BJ (cell line): ENCODE measurements at regions not wholly inside any gene's neighbourhood (a gene's known extent, or its start where the extent isn't known, plus 50 kb on each side); places are given as distances from the start of the nearest gene placed in this dataset.

Source experiments
- CTCF ChIA-PET: fragments of 350-600 bp; formaldehyde crosslinking; extraction: SDS; loops from one replicate; lab custom pipeline; 2021; ENCODE audit warnings: antibody characterized with exemption, inconsistent platforms; lab: Yijun Ruan, JAX
- POLR2A ChIA-PET: fragments of 300-600 bp; sonication (Branson Sonifier 250); formaldehyde crosslinking; extraction: SDS; loops from one replicate; lab custom pipeline; 2021; ENCODE audit warnings: antibody characterized with exemption; lab: Charles Lee
- DNase-seq: peaks from one replicate; pipeline ENCODE4 v3.0.0-alpha.2; 2011; ENCODE audit warnings: low read depth
- H3K27me3 ChIP-seq: 2 replicates; pipeline ENCODE4 v1.6.0; 2011; ENCODE audit warnings: low read length; ENCODE audit not compliant: control insufficient read depth, insufficient read depth
- H3K36me3 ChIP-seq: 2 replicates; pipeline ENCODE4 v1.5.1; 2011; ENCODE audit warnings: low read length; ENCODE audit not compliant: control insufficient read depth, insufficient read depth
- H3K4me3 ChIP-seq: 2 replicates; pipeline ENCODE4 v1.5.1; 2011; ENCODE audit warnings: low read depth, mild to moderate bottlenecking, control low read depth, low read length
- TF ChIP-seq, protein P1 (sequence below): IDR thresholded peaks from 2 replicates; pipeline ENCODE4 v1.5.1; 2011; ENCODE audit warnings: low read depth, mild to moderate bottlenecking, control low read depth, inconsistent platforms, low read length, moderate library complexity; ENCODE audit not compliant: insufficient read depth

DNA sequence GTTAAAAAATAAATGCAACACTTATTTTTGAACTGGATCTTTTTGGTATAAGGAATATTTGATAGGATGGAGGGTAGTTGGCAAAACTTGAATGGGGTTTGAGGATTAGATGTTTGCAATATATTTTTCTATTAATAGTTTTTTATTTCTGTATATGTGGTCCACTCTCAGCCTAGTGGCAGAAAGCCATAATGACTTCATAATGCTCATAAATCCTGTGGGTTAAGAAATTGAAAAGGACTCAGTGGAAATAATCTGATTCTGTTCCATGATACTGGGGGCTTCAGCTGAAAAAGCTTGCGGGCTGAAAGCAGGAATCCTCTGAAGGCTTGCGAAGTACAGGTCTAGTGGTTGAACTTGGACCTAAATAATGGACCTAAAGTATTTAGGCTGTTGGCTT, 1028.6 kb upstream of the PRMT6 start:
- H3K36me3 ChIP-seq, result no peaks in the 10 kb centered on the region
- no peak for DNase-seq
- CTCF ChIA-PET, result no interaction called here
- no peaks in the 10 kb centered on the region for H3K27me3 ChIP-seq
- TF ChIP-seq, protein P1, sequence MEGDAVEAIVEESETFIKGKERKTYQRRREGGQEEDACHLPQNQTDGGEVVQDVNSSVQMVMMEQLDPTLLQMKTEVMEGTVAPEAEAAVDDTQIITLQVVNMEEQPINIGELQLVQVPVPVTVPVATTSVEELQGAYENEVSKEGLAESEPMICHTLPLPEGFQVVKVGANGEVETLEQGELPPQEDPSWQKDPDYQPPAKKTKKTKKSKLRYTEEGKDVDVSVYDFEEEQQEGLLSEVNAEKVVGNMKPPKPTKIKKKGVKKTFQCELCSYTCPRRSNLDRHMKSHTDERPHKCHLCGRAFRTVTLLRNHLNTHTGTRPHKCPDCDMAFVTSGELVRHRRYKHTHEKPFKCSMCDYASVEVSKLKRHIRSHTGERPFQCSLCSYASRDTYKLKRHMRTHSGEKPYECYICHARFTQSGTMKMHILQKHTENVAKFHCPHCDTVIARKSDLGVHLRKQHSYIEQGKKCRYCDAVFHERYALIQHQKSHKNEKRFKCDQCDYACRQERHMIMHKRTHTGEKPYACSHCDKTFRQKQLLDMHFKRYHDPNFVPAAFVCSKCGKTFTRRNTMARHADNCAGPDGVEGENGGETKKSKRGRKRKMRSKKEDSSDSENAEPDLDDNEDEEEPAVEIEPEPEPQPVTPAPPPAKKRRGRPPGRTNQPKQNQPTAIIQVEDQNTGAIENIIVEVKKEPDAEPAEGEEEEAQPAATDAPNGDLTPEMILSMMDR, result no peak
- no peak overlapping the region for H3K4me3 ChIP-seq
- POLR2A ChIA-PET, result no interaction called here

DNA sequence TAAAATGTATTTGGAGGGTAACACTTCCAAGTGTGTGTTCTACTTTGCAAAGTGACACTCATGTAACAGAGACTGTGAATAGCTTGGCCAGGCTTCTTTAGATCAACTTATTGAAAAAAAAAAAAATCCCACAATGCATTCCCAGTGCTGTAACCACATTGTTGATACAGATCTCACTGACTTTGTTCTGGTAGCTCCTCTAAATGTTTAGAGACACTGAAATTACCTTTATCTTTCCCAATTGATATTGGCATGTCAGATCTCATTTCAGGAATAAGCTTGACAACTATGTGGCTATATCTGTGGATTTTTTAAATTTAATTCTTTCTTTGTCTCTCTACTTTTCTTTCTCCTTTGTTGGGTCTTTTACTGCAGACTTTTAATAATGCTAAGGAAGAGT, 1018.9 kb upstream of the PRMT6 start:
- Histone ChIP-seq H3K36me3 (no peaks in the 10 kb centered on the region), H3K27me3 (no peaks in the 10 kb centered on the region), H3K4me3 (no peak overlapping the region)
- CTCF ChIA-PET, result no interaction called here
- TF ChIP-seq, protein P1, result no peak
- POLR2A ChIA-PET, result no interaction called here
- DNase-seq, result no peak

DNA sequence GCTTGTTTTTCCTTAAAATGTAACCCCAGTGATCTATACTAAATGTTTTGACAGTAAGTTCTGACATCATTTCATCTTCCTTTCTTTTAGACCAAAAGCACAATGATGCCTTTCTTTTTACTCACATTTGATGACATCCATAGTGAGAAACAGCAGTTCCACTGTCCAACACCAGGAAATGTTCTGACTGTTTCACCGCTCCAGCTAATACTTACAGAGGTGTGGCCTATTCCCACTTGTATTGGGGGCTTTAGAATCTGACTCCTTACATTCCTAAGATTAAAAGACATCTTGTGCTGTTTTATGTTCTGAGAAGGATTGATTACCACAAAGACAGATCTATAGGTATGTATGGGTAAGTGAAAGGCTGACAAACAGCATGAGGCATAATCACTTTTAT, 1018.2 kb upstream of the PRMT6 start:
- H3K36me3 ChIP-seq, result no peaks in the 10 kb centered on the region
- ChIA-PET POLR2A (no interaction called here), CTCF (no interaction called here)
- no peaks in the 10 kb centered on the region for H3K27me3 ChIP-seq
- TF ChIP-seq, protein P1, result no peak
- no peak for DNase-seq
- no peak overlapping the region for H3K4me3 ChIP-seq

DNA sequence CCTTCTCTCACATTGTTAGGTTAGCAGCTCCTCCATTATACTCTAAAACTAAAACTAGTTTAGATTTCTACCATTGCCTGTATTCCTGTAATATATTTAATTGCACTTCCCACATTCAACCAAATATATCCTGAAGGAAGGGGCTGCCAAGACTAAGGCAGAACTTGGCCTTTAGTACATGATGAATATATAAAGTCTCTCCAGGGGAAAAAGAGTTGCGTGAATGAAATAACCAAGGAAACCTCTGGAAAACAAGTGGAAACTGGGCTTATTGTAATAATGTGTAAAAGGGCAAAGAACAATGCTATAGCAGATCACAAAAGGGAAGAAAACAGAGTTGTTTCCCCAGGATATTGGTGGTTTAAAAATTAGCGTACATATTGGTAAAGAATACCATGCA, 1012.5 kb upstream of the PRMT6 start:
- ChIA-PET POLR2A (no interaction called here), CTCF (no interaction called here)
- H3K27me3 ChIP-seq, result no peaks in the 10 kb centered on the region
- H3K36me3 ChIP-seq, result no peaks in the 10 kb centered on the region
- DNase-seq, result no peak
- no peak overlapping the region for H3K4me3 ChIP-seq
- TF ChIP-seq, protein P1, result no peak

DNA sequence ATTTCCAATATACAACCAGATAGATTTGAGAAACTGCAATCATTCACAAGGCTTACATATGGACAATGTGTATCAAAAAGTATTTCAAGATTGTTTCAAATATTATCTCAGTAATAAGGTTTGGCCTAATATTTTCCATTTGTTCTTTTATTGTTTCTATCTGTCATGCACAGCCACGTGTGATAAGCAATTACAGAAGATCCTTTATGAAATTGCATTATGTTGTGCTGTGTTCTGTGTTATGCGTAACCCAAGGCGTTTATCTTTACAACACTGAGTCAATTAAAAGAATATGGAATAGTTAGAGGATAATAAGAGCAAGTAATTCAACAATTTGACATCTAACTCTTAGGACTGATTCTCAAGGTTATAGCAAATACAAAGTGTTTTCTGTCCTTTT, 1009.3 kb upstream of the PRMT6 start:
- DNase-seq, result no peak
- no peaks in the 10 kb centered on the region for H3K36me3 ChIP-seq
- no peak overlapping the region for H3K4me3 ChIP-seq
- TF ChIP-seq, protein P1, result no peak
- no peaks in the 10 kb centered on the region for H3K27me3 ChIP-seq
- ChIA-PET CTCF (no interaction called here), POLR2A (no interaction called here)
